Suprapubic skin (tissue), 4 donors: ENCODE measurements at regions not wholly inside any gene's neighbourhood (a gene's known extent, or its start where the extent isn't known, plus 50 kb on each side); places are given as distances from the start of the nearest gene placed in this dataset.

ENCODE experiments used
- POLR2A ChIP-seq, 2 donors: fragments of 450-650 bp; IDR thresholded peaks; one replicate each; pipeline ENCODE4 v1.6.1; 2017; ENCODE audit warnings: antibody characterized with exemption in 2 of 2, mild to moderate bottlenecking in 2 of 2, moderate library complexity in 2 of 2
- POLR2AphosphoS5 ChIP-seq, 3 donors: sonication (generic); formaldehyde crosslinking; IDR thresholded peaks; one replicate each; pipeline ENCODE4 v1.6.1; 2017; ENCODE audit warnings: antibody characterized with exemption in 3 of 3
- TF ChIP-seq, protein P1 (sequence below), 2 donors: fragments of 200-600 bp in 1 of 2; fragments of 450-650 bp in 1 of 2; sonication (generic) in 1 of 2; IDR thresholded peaks; one replicate each; pipeline ENCODE4 v1.5.1; 2016 to 2019; ENCODE audit warnings: antibody characterized with exemption in 2 of 2, mild to moderate bottlenecking in 1 of 2, moderate library complexity in 1 of 2

DNA sequence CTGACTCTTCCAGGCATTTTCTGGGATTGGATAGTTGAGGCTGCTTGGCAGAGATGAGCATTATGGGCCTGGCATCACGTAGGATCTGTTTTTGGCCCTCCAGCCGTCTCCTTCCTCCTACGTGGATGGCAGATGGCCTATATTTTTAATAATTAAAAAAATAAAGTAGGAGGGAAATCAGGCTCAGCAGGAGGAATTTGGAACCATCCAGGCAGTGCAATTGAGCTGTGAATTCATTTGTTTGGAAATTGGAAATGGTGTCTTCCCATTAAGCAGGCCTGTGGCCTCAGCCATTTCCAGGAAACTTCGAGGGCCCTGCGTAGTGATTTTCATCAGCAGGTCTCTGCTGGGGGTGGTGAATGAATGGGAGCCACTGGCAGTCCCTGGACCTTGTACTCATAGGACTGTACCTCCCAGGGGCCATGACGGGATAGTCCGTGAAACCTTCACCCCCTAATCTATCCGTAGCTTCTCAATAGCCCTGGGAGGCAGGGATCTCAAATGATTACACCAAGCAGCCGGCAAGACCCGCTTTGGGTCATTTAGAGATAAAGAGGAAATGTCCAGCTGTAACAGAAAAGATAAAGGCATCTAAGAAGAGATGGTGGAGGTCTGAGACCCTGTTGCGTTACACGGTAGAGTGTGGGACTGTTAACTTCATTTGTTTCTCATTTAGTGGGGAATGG lies 73.1 kb upstream of the TNP1 start:
- TF ChIP-seq, protein P1, sequence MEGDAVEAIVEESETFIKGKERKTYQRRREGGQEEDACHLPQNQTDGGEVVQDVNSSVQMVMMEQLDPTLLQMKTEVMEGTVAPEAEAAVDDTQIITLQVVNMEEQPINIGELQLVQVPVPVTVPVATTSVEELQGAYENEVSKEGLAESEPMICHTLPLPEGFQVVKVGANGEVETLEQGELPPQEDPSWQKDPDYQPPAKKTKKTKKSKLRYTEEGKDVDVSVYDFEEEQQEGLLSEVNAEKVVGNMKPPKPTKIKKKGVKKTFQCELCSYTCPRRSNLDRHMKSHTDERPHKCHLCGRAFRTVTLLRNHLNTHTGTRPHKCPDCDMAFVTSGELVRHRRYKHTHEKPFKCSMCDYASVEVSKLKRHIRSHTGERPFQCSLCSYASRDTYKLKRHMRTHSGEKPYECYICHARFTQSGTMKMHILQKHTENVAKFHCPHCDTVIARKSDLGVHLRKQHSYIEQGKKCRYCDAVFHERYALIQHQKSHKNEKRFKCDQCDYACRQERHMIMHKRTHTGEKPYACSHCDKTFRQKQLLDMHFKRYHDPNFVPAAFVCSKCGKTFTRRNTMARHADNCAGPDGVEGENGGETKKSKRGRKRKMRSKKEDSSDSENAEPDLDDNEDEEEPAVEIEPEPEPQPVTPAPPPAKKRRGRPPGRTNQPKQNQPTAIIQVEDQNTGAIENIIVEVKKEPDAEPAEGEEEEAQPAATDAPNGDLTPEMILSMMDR (IDR thresholded peaks at IDR 0.05) = no peak
- no peak for TF ChIP-seq POLR2A (IDR thresholded peaks at IDR 0.05)
- TF ChIP-seq POLR2AphosphoS5 (IDR thresholded peaks at IDR 0.05) = no peak
